Loucy (cell line): ENCODE measurements at regions not wholly inside any gene's neighbourhood (a gene's known extent, or its start where the extent isn't known, plus 50 kb on each side); places are given as distances from the start of the nearest gene placed in this dataset.

Experiments
- H2AFZ ChIP-seq: fragments of 200-600 bp; sonication (generic); 2 replicates; pipeline ENCODE4 v1.6.0; 2016; ENCODE audit warnings: antibody characterized with exemption, mild to moderate bottlenecking, low read length, moderate library complexity
- H3F3A ChIP-seq: fragments of 200-600 bp; 2 replicates; pipeline ENCODE4 v1.6.0; 2016; ENCODE audit warnings: antibody characterized with exemption, low read depth, mild to moderate bottlenecking
- H3K27me3 ChIP-seq: fragments of 200-600 bp; sonication (generic); 2 replicates; pipeline ENCODE4 v1.6.1; 2014; ENCODE audit warnings: low read length, mild to moderate bottlenecking; ENCODE audit not compliant: insufficient read depth, poor library complexity, severe bottlenecking
- H3K36me3 ChIP-seq: fragments of 200-600 bp; sonication (generic); 2 replicates; pipeline ENCODE4 v1.6.1; 2016; ENCODE audit warnings: low read length; ENCODE audit not compliant: insufficient read depth
- H3K4me1 ChIP-seq: fragments of 200-600 bp; sonication (generic); 2 replicates; pipeline ENCODE4 v1.5.1; 2014; ENCODE audit warnings: low read length, mild to moderate bottlenecking; ENCODE audit not compliant: insufficient read depth, poor library complexity, severe bottlenecking
- H3K4me2 ChIP-seq: fragments of 200-600 bp; sonication (generic); 2 replicates; pipeline ENCODE4 v1.6.0; 2014; ENCODE audit warnings: antibody characterized with exemption, low read length, low read depth, mild to moderate bottlenecking; ENCODE audit not compliant: poor library complexity, severe bottlenecking
- H3K4me3 ChIP-seq: fragments of 200-600 bp; sonication (generic); 2 replicates; pipeline ENCODE4 v1.5.1; 2014; ENCODE audit warnings: low read length, mild to moderate bottlenecking, mixed read lengths; ENCODE audit not compliant: poor library complexity, severe bottlenecking
- H3K79me2 ChIP-seq: fragments of 200-600 bp; sonication (generic); 2 replicates; pipeline ENCODE4 v1.6.1; 2014; ENCODE audit warnings: low read length; ENCODE audit not compliant: insufficient read depth
- H3K9ac ChIP-seq: fragments of 200-600 bp; sonication (generic); 2 replicates; pipeline ENCODE4 v1.6.0; 2014; ENCODE audit warnings: mild to moderate bottlenecking, low read depth, low read length, moderate library complexity; ENCODE audit not compliant: poor library complexity, severe bottlenecking
- H3K9me2 ChIP-seq: fragments of 200-600 bp; sonication (generic); replicated peaks from 2 replicates; pipeline ENCODE4 v1.6.1; 2016; ENCODE audit warnings: low read depth, low read length, mixed read lengths
- H3K9me3 ChIP-seq: fragments of 200-600 bp; sonication (generic); 2 replicates; pipeline ENCODE4 v1.6.1; 2014; ENCODE audit warnings: mild to moderate bottlenecking, antibody characterized with exemption, low read length, low read depth; ENCODE audit not compliant: insufficient read depth
- H4K20me1 ChIP-seq: fragments of 200-600 bp; sonication (generic); 2 replicates; pipeline ENCODE4 v1.6.0; 2014; ENCODE audit warnings: antibody characterized with exemption, low read length, mild to moderate bottlenecking; ENCODE audit not compliant: insufficient read depth, poor library complexity, severe bottlenecking
- EZH2phosphoT487 ChIP-seq: fragments of 200-600 bp; IDR thresholded peaks from 2 replicates; pipeline ENCODE4 v1.6.1; 2018; ENCODE audit warnings: antibody characterized with exemption, mild to moderate bottlenecking, moderate library complexity, borderline replicate concordance
- TF ChIP-seq, protein P1 (sequence below): fragments of 200-600 bp; sonication (generic); conservative IDR thresholded peaks from 2 replicates; pipeline ENCODE4 v1.5.1; 2014; ENCODE audit warnings: mild to moderate bottlenecking, antibody characterized with exemption, low read length

DNA sequence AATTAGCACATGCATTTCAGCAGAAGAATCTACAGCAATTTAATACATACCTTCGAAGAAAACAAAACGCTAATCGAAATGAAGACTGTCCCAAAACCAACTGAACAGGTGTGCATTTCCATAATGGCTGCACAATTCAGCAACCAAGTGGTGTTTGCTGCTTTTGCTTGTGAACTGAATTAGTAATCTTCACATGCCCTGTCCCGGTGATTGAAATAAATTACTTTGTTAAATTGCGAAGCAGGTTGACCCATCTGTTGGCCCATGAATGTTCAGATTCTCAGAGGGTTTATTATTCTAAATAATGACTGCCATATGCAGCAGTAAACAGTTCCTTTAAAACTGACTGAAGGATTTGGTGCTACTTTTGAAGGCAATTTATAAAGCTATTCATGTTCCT, 445.2 kb upstream of the NFE2L3 start:
- no peak overlapping the region for H3K9ac ChIP-seq
- H3K9me3 ChIP-seq = no peaks in the 10 kb centered on the region
- H3K79me2 ChIP-seq = no peaks in the 10 kb centered on the region
- H3K27me3 ChIP-seq = no peaks in the 10 kb centered on the region
- H4K20me1 ChIP-seq = no peaks in the 10 kb centered on the region
- H3K36me3 ChIP-seq = no peaks in the 10 kb centered on the region
- no peak overlapping the region for H2AFZ ChIP-seq
- H3K4me3 ChIP-seq = no peak overlapping the region
- no peak for TF ChIP-seq EZH2phosphoT487
- H3K4me2 ChIP-seq = no peak overlapping the region
- H3K9me2 ChIP-seq = no peaks in the 10 kb centered on the region
- H3F3A ChIP-seq = no peaks in the 10 kb centered on the region
- H3K4me1 ChIP-seq = peaks cover 5% of the 10 kb centered on the region

GRCh38 chr7:25707768-25708620, 444.0 kb upstream of the NFE2L3 start:
- Histone ChIP-seq H4K20me1 (no peaks in the 10 kb centered on the region), H3K4me2 (no peak overlapping the region), H3K4me1 (peaks cover 5% of the 10 kb centered on the region), H3K79me2 (no peaks in the 10 kb centered on the region), H2AFZ (no peak overlapping the region), H3K9ac (no peak overlapping the region), H3K27me3 (no peaks in the 10 kb centered on the region), H3K9me3 (no peaks in the 10 kb centered on the region), H3K36me3 (no peaks in the 10 kb centered on the region), H3F3A (no peaks in the 10 kb centered on the region), H3K4me3 (no peak overlapping the region), H3K9me2 (no peaks in the 10 kb centered on the region)
- TF ChIP-seq, protein P1, sequence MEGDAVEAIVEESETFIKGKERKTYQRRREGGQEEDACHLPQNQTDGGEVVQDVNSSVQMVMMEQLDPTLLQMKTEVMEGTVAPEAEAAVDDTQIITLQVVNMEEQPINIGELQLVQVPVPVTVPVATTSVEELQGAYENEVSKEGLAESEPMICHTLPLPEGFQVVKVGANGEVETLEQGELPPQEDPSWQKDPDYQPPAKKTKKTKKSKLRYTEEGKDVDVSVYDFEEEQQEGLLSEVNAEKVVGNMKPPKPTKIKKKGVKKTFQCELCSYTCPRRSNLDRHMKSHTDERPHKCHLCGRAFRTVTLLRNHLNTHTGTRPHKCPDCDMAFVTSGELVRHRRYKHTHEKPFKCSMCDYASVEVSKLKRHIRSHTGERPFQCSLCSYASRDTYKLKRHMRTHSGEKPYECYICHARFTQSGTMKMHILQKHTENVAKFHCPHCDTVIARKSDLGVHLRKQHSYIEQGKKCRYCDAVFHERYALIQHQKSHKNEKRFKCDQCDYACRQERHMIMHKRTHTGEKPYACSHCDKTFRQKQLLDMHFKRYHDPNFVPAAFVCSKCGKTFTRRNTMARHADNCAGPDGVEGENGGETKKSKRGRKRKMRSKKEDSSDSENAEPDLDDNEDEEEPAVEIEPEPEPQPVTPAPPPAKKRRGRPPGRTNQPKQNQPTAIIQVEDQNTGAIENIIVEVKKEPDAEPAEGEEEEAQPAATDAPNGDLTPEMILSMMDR = no peak
- TF ChIP-seq EZH2phosphoT487 = no peak

DNA sequence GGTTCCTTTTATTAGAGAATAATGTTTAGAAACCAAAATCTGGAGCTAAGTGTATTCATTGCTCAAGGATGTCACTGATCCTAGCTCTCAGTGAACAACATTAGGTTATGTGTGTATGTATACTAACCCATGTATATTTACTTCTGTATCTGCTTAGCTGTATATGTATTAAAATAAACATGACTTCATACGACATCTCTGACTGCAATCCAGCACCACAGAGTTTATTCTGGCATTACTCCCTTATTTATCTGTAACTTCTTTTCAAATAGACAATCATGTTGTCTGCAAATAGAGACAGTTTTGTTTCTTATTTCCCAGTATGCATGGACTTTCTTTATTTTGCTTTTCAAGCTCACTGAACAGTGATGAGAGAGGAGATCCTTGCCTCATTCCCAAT, 441.0 kb upstream of the NFE2L3 start:
- Histone ChIP-seq H3K36me3 (no peaks in the 10 kb centered on the region), H3K4me2 (no peak overlapping the region), H3K4me1 (peaks cover 5% of the 10 kb centered on the region), H3K27me3 (no peaks in the 10 kb centered on the region), H3K79me2 (no peaks in the 10 kb centered on the region), H3K9me3 (no peaks in the 10 kb centered on the region), H3K9me2 (no peaks in the 10 kb centered on the region), H3F3A (no peaks in the 10 kb centered on the region), H2AFZ (no peak overlapping the region), H3K9ac (no peak overlapping the region), H3K4me3 (no peak overlapping the region), H4K20me1 (no peaks in the 10 kb centered on the region)
- TF ChIP-seq, protein P1 = no peak
- TF ChIP-seq EZH2phosphoT487 = no peak

- Histone ChIP-seq H3F3A (no peaks in the 10 kb centered on the region), H2AFZ (no peak overlapping the region), H3K9me3 (no peaks in the 10 kb centered on the region), H4K20me1 (no peaks in the 10 kb centered on the region), H3K9ac (no peak overlapping the region), H3K79me2 (no peaks in the 10 kb centered on the region), H3K4me3 (no peak overlapping the region), H3K4me2 (no peak overlapping the region), H3K36me3 (no peaks in the 10 kb centered on the region), H3K4me1 (peaks cover 5% of the 10 kb centered on the region), H3K9me2 (no peaks in the 10 kb centered on the region), H3K27me3 (no peaks in the 10 kb centered on the region)
- TF ChIP-seq, protein P1 = no peak
- no peak for TF ChIP-seq EZH2phosphoT487
These were observed 440.1 kb upstream of the NFE2L3 start for GRCh38 chr7:25711940-25712339.
